Endothelial cell of umbilical vein (primary cell): ENCODE measurements at regions not wholly inside any gene's neighbourhood (a gene's known extent, or its start where the extent isn't known, plus 50 kb on each side); places are given as distances from the start of the nearest gene placed in this dataset.

Source experiments
- EZH2 ChIP-seq: IDR thresholded peaks from 2 replicates; pipeline ENCODE4 v1.6.1; 2012; ENCODE audit warnings: borderline replicate concordance, low read depth, mild to moderate bottlenecking, moderate library complexity, low read length, inconsistent platforms; ENCODE audit not compliant: severe bottlenecking
- JUN ChIP-seq: IDR thresholded peaks from 2 replicates; pipeline ENCODE4 v1.6.1; 2011; ENCODE audit warnings: borderline replicate concordance, low read depth; ENCODE audit not compliant: insufficient read length, insufficient read depth
- MYC ChIP-seq: IDR thresholded peaks from one replicate; pipeline ENCODE4 v1.6.1; 2011; ENCODE audit warnings: mild to moderate bottlenecking, low read depth, low read length
- POLR2A ChIP-seq: IDR thresholded peaks from 2 replicates; pipeline ENCODE4 v1.6.1; 2012; ENCODE audit warnings: low read depth, mild to moderate bottlenecking, control low read depth, low read length
- POLR2AphosphoS5 ChIP-seq: IDR thresholded peaks from 2 replicates; pipeline ENCODE4 v1.6.1; 2012; ENCODE audit warnings: low read depth, mild to moderate bottlenecking, control low read depth, low read length, moderate library complexity; ENCODE audit not compliant: insufficient read depth
- TF ChIP-seq, protein P1 (sequence below), 2 donors: IDR thresholded peaks; 1 replicate in 1 of 2; 2 replicates in 1 of 2; pipeline ENCODE4 v1.5.1; 2011; ENCODE audit warnings: low read length in 2 of 2, mild to moderate bottlenecking in 2 of 2, moderate library complexity in 2 of 2, control low read depth in 1 of 2, inconsistent platforms in 1 of 2, low read depth in 1 of 2; ENCODE audit not compliant: insufficient read depth in 1 of 2; ENCODE audit errors: extremely low read depth in 1 of 2

DNA sequence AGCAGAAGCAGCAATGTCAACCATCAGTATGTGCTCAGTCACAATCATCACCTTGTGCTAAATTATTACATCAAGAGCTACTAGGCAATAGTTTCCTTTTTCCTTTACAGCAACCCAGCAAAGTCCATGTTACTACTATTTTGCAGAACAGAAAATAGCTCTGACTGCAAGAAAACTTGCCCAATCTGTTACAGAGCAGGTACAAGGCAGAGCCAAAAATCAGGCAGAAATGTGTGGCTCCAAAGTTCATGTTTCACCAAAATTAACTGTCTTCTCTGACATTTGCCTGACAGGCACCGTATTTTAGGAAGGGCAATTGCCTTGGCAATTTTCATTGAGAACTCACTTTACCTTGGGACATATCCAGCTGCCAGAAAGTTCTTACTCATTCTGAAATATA is 177.6 kb upstream of the TMTC4 start:
- TF ChIP-seq, protein P1, sequence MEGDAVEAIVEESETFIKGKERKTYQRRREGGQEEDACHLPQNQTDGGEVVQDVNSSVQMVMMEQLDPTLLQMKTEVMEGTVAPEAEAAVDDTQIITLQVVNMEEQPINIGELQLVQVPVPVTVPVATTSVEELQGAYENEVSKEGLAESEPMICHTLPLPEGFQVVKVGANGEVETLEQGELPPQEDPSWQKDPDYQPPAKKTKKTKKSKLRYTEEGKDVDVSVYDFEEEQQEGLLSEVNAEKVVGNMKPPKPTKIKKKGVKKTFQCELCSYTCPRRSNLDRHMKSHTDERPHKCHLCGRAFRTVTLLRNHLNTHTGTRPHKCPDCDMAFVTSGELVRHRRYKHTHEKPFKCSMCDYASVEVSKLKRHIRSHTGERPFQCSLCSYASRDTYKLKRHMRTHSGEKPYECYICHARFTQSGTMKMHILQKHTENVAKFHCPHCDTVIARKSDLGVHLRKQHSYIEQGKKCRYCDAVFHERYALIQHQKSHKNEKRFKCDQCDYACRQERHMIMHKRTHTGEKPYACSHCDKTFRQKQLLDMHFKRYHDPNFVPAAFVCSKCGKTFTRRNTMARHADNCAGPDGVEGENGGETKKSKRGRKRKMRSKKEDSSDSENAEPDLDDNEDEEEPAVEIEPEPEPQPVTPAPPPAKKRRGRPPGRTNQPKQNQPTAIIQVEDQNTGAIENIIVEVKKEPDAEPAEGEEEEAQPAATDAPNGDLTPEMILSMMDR (IDR thresholded peaks at IDR 0.05; ENCODE audit: extremely low read depth in 1 of 2, insufficient read depth in 1 of 2, low read depth in 1 of 2, low read length in 2 of 2): no peak
- TF ChIP-seq POLR2AphosphoS5 (no peak), EZH2 (no peak), JUN (no peak), MYC (no peak), POLR2A (no peak)
